ENCODE measurements at regions not wholly inside any gene's neighbourhood (a gene's known extent, or its start where the extent isn't known, plus 50 kb on each side); places are given as distances from the start of the nearest gene placed in this dataset.

DNA sequence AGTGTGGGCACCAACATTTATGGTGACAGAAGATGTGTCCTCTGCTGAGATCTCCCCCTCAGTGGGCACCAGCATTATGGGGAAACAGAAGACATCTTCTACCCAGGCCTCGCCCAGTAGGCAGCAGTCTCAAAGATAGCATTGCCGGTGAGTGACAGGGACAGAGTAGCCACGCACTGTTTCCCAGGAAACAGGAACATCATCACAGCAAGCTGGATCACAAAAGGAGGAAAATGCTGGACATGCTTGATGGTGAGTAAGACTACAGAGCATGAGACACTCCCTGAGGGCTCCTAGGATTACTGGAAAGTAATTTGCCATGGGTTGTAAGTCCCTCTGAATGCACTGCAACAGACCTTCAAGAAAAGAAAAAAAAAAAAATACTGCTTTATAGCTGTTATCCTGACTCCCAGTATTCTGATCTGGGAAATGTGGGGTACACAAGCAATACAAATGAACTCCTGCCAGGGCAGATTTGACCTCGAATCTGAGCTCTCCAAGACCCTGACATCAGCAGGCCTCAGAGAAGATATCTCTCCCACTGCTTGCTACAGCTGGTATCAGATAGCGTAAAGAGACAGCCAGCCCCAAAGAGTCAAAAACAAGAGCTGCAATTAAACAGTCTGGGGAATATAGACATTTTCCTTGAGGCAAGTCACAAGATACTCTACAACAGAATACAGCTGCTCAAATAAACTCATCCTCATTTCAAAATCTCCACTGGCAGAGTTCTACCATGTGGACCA lies 180.4 kb downstream of the RBM26 start:
- Mint-ChIP-seq H3K4me1 (peaks cover 15% of the 10 kb centered on the region), H3K36me3 (peaks cover 0 to 4% of the 10 kb centered on the region in 2 donors), H3K27ac (no peak overlapping the region), H3K4me3 (no peak overlapping the region), H3K9me3 (peaks cover 2 to 28% (median 10%) of the 10 kb centered on the region in 7 donors), H3K27me3 (ENCODE audit: low read depth in 3 of 3) (peaks cover 5 to 7% (median 7%) of the 10 kb centered on the region in 3 donors)
- WGBS (ENCODE audit: insufficient coverage) = 87% methylated on average over 3 of the region's 5 CpGs
- H3K27ac ChIP-seq (ENCODE audit: low read depth in 1 of 2, low read length in 2 of 2) = no peak overlapping the region
- intact Hi-C loops (cut with micrococcal nuclease) = no loop called here
- H3K4me3 ChIP-seq (replicated peaks in 1 of 3; ENCODE audit: low read depth in 2 of 3, low read length in 3 of 3) = no peak overlapping the region
- peaks cover 0 to 9% of the 10 kb centered on the region in 2 donors for H3K9me3 ChIP-seq (replicated peaks in 1 of 2; ENCODE audit: control insufficient read depth in 1 of 2, insufficient read depth in 1 of 2, low read length in 2 of 2)
- TF ChIP-seq, protein P1, sequence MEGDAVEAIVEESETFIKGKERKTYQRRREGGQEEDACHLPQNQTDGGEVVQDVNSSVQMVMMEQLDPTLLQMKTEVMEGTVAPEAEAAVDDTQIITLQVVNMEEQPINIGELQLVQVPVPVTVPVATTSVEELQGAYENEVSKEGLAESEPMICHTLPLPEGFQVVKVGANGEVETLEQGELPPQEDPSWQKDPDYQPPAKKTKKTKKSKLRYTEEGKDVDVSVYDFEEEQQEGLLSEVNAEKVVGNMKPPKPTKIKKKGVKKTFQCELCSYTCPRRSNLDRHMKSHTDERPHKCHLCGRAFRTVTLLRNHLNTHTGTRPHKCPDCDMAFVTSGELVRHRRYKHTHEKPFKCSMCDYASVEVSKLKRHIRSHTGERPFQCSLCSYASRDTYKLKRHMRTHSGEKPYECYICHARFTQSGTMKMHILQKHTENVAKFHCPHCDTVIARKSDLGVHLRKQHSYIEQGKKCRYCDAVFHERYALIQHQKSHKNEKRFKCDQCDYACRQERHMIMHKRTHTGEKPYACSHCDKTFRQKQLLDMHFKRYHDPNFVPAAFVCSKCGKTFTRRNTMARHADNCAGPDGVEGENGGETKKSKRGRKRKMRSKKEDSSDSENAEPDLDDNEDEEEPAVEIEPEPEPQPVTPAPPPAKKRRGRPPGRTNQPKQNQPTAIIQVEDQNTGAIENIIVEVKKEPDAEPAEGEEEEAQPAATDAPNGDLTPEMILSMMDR (IDR thresholded peaks at IDR 0.05) = no peak
- no peaks in the 10 kb centered on the region for H4K20me1 ChIP-seq (ENCODE audit: insufficient read depth, low read length)
- H2AFZ ChIP-seq (ENCODE audit: insufficient read depth, low read depth, low read length, poor library complexity, severe bottlenecking) = no peak overlapping the region
- no peaks in the 10 kb centered on the region for H3K79me2 ChIP-seq (ENCODE audit: insufficient read depth, low read length)
- no peaks in the 10 kb centered on the region for H3K27me3 ChIP-seq (ENCODE audit: control insufficient read depth in 2 of 2, insufficient read depth in 2 of 2, low read length in 2 of 2)
- no peaks in the 10 kb centered on the region for H3K36me3 ChIP-seq (replicated peaks in 1 of 2; ENCODE audit: control insufficient read depth in 1 of 2, insufficient read depth in 2 of 2, low read length in 2 of 2)
- no peak overlapping the region for H3K9ac ChIP-seq (ENCODE audit: insufficient read depth, low read length, poor library complexity, severe bottlenecking)
- H3K4me1 ChIP-seq (ENCODE audit: control insufficient read depth in 1 of 2, insufficient read depth in 2 of 2, low read length in 2 of 2) = peaks cover 12 to 14% of the 10 kb centered on the region in 2 donors
- no peak overlapping the region for H3K4me2 ChIP-seq (replicated peaks; ENCODE audit: extremely low read depth, low read length, poor library complexity, severe bottlenecking)
- DNase-seq = no peak

DNA sequence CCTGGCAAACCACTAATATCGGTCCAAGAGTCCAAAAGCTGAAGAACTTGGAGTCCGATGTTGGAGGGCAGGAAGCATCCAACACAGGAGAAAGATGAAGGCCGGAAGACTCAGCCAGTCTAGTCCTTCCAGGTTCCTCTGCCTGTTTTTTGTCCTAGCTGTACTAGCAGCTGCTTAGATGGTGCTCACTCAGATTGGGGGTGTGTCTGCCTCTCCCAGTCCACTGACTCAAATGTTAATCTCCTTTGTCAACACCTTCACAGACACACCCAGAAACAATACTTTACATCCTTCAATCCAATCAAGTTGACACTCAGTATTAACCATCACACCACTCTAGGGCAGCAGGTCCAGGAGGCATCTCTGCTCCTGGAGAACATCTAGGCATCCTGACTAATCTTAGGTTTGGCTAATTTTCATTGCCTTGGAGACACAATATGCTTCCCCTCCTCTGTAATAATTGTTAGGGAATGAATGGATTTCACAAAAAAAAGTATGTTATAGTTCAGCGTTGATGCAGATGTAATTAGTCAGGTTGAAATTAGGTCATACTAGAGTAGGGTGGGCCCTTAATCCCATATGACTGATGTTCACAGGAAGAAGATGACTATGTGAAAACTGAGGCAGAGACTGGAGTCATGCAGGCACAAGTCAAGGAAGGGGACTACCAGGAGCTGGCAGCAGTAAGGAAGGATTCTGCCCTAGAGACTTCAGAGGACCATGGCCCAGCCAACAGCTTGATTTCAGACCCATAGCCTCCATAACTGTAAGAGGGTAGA lies 183.4 kb downstream of the RBM26 start:
- Histone ChIP-seq H3K4me2 (replicated peaks; ENCODE audit: extremely low read depth, low read length, poor library complexity, severe bottlenecking) (no peak overlapping the region), H3K4me1 (ENCODE audit: control insufficient read depth in 1 of 2, insufficient read depth in 2 of 2, low read length in 2 of 2) (peaks cover 8 to 11% of the 10 kb centered on the region in 2 donors), H3K36me3 (replicated peaks in 1 of 2; ENCODE audit: control insufficient read depth in 1 of 2, insufficient read depth in 2 of 2, low read length in 2 of 2) (no peaks in the 10 kb centered on the region), H2AFZ (ENCODE audit: insufficient read depth, low read depth, low read length, poor library complexity, severe bottlenecking) (no peak overlapping the region), H3K79me2 (ENCODE audit: insufficient read depth, low read length) (no peaks in the 10 kb centered on the region), H3K27ac (ENCODE audit: low read depth in 1 of 2, low read length in 2 of 2) (no peak overlapping the region), H3K4me3 (replicated peaks in 1 of 3; ENCODE audit: low read depth in 2 of 3, low read length in 3 of 3) (no peak overlapping the region), H3K9me3 (replicated peaks in 1 of 2; ENCODE audit: control insufficient read depth in 1 of 2, insufficient read depth in 1 of 2, low read length in 2 of 2) (peaks cover 0 to 4% of the 10 kb centered on the region in 2 donors), H3K27me3 (ENCODE audit: control insufficient read depth in 2 of 2, insufficient read depth in 2 of 2, low read length in 2 of 2) (no peaks in the 10 kb centered on the region), H3K9ac (ENCODE audit: insufficient read depth, low read length, poor library complexity, severe bottlenecking) (no peak overlapping the region), H4K20me1 (ENCODE audit: insufficient read depth, low read length) (no peaks in the 10 kb centered on the region)
- intact Hi-C loops (cut with micrococcal nuclease) = no loop called here
- Mint-ChIP-seq H3K9me3 (peaks cover 2 to 27% (median 11%) of the 10 kb centered on the region in 7 donors), H3K4me3 (no peak overlapping the region), H3K27me3 (ENCODE audit: low read depth in 3 of 3) (peaks cover 4 to 9% (median 5%) of the 10 kb centered on the region in 3 donors), H3K27ac (no peak overlapping the region), H3K4me1 (peaks cover 12% of the 10 kb centered on the region), H3K36me3 (peaks cover 0 to 4% of the 10 kb centered on the region in 2 donors)
- no peak for DNase-seq
- TF ChIP-seq, protein P1 (IDR thresholded peaks at IDR 0.05) = no peak
- WGBS (ENCODE audit: insufficient coverage) = 100% methylated on average over 3 of the region's 4 CpGs

Data from CD14-positive monocyte (primary cell).